ENCODE measurements at regions not wholly inside any gene's neighbourhood (a gene's known extent, or its start where the extent isn't known, plus 50 kb on each side); places are given as distances from the start of the nearest gene placed in this dataset.

DNA sequence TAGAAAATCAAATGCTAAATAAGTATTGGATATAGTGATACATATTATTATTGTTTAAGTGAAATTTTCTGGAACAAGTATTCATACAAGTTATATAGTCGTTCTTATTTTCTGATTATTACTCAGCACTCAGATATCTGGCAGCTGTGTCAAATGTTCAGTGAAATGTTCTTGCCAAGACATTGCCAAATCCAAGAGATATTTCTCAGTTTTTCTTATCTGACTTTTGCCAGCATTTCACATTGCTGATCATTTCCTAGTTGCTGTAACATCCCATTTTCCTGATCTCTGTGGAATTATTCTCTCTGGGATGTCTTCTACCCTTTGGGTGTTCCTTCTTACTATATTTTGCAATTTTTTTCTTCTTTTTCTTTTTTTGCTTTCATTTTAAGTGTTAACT lies 262.3 kb downstream of the KIF2B start (continued):
- TF ChIP-seq, protein P1, sequence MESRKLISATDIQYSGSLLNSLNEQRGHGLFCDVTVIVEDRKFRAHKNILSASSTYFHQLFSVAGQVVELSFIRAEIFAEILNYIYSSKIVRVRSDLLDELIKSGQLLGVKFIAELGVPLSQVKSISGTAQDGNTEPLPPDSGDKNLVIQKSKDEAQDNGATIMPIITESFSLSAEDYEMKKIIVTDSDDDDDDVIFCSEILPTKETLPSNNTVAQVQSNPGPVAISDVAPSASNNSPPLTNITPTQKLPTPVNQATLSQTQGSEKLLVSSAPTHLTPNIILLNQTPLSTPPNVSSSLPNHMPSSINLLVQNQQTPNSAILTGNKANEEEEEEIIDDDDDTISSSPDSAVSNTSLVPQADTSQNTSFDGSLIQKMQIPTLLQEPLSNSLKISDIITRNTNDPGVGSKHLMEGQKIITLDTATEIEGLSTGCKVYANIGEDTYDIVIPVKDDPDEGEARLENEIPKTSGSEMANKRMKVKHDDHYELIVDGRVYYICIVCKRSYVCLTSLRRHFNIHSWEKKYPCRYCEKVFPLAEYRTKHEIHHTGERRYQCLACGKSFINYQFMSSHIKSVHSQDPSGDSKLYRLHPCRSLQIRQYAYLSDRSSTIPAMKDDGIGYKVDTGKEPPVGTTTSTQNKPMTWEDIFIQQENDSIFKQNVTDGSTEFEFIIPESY (IDR thresholded peaks at IDR 0.05): no peak
- TF ChIP-seq STAT3 (IDR thresholded peaks at IDR 0.05; ENCODE audit: low read depth, low read length): no peak
- TF ChIP-seq PAX8 (IDR thresholded peaks at IDR 0.05): no peak
- TF ChIP-seq SPI1 (IDR thresholded peaks at IDR 0.05; ENCODE audit: borderline replicate concordance, insufficient read depth, low read depth, low read length): no peak
- no peak for TF ChIP-seq KAT2A (conservative IDR thresholded peaks at IDR 0.05; ENCODE audit: control insufficient read depth, low read depth, low read length)
- TF ChIP-seq CREB1 (IDR thresholded peaks at IDR 0.05; ENCODE audit: low read depth): no peak
- TF ChIP-seq, protein P2, sequence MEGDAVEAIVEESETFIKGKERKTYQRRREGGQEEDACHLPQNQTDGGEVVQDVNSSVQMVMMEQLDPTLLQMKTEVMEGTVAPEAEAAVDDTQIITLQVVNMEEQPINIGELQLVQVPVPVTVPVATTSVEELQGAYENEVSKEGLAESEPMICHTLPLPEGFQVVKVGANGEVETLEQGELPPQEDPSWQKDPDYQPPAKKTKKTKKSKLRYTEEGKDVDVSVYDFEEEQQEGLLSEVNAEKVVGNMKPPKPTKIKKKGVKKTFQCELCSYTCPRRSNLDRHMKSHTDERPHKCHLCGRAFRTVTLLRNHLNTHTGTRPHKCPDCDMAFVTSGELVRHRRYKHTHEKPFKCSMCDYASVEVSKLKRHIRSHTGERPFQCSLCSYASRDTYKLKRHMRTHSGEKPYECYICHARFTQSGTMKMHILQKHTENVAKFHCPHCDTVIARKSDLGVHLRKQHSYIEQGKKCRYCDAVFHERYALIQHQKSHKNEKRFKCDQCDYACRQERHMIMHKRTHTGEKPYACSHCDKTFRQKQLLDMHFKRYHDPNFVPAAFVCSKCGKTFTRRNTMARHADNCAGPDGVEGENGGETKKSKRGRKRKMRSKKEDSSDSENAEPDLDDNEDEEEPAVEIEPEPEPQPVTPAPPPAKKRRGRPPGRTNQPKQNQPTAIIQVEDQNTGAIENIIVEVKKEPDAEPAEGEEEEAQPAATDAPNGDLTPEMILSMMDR (IDR thresholded peaks at IDR 0.05 in 2 of 3, conservative IDR thresholded peaks at IDR 0.05 in 1 of 3; ENCODE audit: control insufficient read depth in 2 of 3, extremely low read depth in 1 of 3, insufficient read depth in 1 of 3, low read depth in 3 of 3, low read length in 3 of 3): no peak
- TF ChIP-seq ZNF207 (IDR thresholded peaks at IDR 0.05; ENCODE audit: borderline replicate concordance): no peak

DNA sequence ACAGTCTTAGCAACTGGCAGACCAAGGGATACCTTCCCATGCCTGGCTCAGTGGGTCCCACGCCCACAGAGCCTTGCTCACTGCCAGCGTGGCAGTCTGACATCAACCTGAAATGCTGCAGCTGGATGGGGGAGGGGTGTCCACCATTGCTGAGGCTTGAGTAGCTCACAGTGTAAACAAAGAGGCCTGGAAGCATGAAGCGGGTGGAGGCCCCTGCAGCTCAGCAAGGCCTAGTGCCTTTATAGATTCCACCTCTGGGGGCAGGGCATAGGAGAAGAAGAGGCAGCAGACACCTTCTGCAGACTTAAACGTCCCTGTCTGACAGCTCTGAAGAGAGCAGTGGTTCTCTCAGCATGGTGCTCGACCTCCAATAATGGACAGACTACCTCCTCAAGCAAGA lies 263.2 kb downstream of the KIF2B start:
- ChIA-PET CTCF (no interaction called here), POLR2A (no interaction called here), SMC1A (ENCODE audit: uncharacterized antibody, unreplicated experiment) (no interaction called here), RAD21 (ENCODE audit: unreplicated experiment) (no interaction called here)
- H3K4me1 ChIP-seq (ENCODE audit: control insufficient read depth, insufficient read depth, low read length): no peaks in the 10 kb centered on the region
- no peak overlapping the region for H3K4me3 ChIP-seq
- no peaks in the 10 kb centered on the region for H3K9me3 ChIP-seq (replicated peaks; ENCODE audit: control insufficient read depth, insufficient read depth, low read length)
- no peak for FAIRE-seq
- no TSS peak for BruUV-seq (replicated peaks)
- intact Hi-C loops (cut with micrococcal nuclease; ENCODE audit: unreplicated experiment): no loop called here
- in situ Hi-C loops (cut with MboI): no loop called here
- no peak overlapping the region for H3K9ac ChIP-seq (ENCODE audit: control insufficient read depth, insufficient read depth, low read length)
- no peaks in the 10 kb centered on the region for H3K36me3 ChIP-seq (ENCODE audit: control insufficient read depth in 2 of 2, insufficient read depth in 2 of 2, low read length in 1 of 2)
- 3% methylated on average over 5 of the region's 5 CpGs for WGBS (ENCODE audit: insufficient coverage, insufficient replicate concordance, low lambda C conversion rate, missing lambda C conversion rate)
- ATAC-seq: no peak
- no peak overlapping the region for H2AFZ ChIP-seq (ENCODE audit: control insufficient read depth, low read depth, low read length)
- H3K27ac ChIP-seq (ENCODE audit: control insufficient read depth, insufficient read depth): no peak overlapping the region
- no peaks in the 10 kb centered on the region for H3K79me2 ChIP-seq (ENCODE audit: control insufficient read depth, insufficient read depth, low read length)
- no peak overlapping the region for H3K4me2 ChIP-seq (ENCODE audit: control insufficient read depth, insufficient read depth)
- TF ChIP-seq ETV6 (conservative IDR thresholded peaks at IDR 0.05 in 1 of 2, IDR thresholded peaks at IDR 0.05 in 1 of 2; ENCODE audit: borderline replicate concordance in 1 of 2, low read depth in 1 of 2): no peak
- no peak for TF ChIP-seq RELA (IDR thresholded peaks at IDR 0.05; ENCODE audit: borderline replicate concordance, partially characterized antibody)
- TF ChIP-seq, protein P3, sequence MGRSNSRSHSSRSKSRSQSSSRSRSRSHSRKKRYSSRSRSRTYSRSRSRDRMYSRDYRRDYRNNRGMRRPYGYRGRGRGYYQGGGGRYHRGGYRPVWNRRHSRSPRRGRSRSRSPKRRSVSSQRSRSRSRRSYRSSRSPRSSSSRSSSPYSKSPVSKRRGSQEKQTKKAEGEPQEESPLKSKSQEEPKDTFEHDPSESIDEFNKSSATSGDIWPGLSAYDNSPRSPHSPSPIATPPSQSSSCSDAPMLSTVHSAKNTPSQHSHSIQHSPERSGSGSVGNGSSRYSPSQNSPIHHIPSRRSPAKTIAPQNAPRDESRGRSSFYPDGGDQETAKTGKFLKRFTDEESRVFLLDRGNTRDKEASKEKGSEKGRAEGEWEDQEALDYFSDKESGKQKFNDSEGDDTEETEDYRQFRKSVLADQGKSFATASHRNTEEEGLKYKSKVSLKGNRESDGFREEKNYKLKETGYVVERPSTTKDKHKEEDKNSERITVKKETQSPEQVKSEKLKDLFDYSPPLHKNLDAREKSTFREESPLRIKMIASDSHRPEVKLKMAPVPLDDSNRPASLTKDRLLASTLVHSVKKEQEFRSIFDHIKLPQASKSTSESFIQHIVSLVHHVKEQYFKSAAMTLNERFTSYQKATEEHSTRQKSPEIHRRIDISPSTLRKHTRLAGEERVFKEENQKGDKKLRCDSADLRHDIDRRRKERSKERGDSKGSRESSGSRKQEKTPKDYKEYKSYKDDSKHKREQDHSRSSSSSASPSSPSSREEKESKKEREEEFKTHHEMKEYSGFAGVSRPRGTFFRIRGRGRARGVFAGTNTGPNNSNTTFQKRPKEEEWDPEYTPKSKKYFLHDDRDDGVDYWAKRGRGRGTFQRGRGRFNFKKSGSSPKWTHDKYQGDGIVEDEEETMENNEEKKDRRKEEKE (IDR thresholded peaks at IDR 0.05): no peak
- no peak for TF ChIP-seq SIX5 (IDR thresholded peaks at IDR 0.05; ENCODE audit: low read depth, low read length, severe bottlenecking)
- TF ChIP-seq TCF12 (IDR thresholded peaks at IDR 0.05; ENCODE audit: low read depth, low read length): no peak
- no peak for TF ChIP-seq RUNX3 (IDR thresholded peaks at IDR 0.05; ENCODE audit: low read length)
- no peak for TF ChIP-seq NR2C1 (IDR thresholded peaks at IDR 0.05)
- TF ChIP-seq NFIC (IDR thresholded peaks at IDR 0.05; ENCODE audit: low read depth, low read length): no peak
- no peak for TF ChIP-seq HDGF (IDR thresholded peaks at IDR 0.05)
- TF ChIP-seq CREB1 (IDR thresholded peaks at IDR 0.05; ENCODE audit: low read depth): no peak
- H3K27me3 ChIP-seq (replicated peaks in 1 of 2; ENCODE audit: control insufficient read depth in 2 of 2, insufficient read depth in 2 of 2, low read length in 1 of 2): no peaks in the 10 kb centered on the region
- DNase-seq (ENCODE audit: low read depth, low spot score): no peak
- no peaks in the 10 kb centered on the region for H4K20me1 ChIP-seq (ENCODE audit: control insufficient read depth, insufficient read depth)

All from GM12878 (cell line).